NB4 (cell line): ENCODE measurements at regions not wholly inside any gene's neighbourhood (a gene's known extent, or its start where the extent isn't known, plus 50 kb on each side); places are given as distances from the start of the nearest gene placed in this dataset.

ENCODE experiments used
- CTCF ChIP-seq: IDR thresholded peaks from one replicate; pipeline ENCODE4 v1.5.1; 2012; ENCODE audit warnings: low read depth, low read length
- MYC ChIP-seq: IDR thresholded peaks from 2 replicates; pipeline ENCODE4 v1.6.1; 2011; ENCODE audit warnings: low read depth, low read length
- POLR2A ChIP-seq: IDR thresholded peaks from 2 replicates; pipeline ENCODE4 v1.6.1; 2011; ENCODE audit warnings: mild to moderate bottlenecking; ENCODE audit not compliant: insufficient read length; ENCODE audit errors: extremely low read depth

- no peak for TF ChIP-seq MYC
- TF ChIP-seq CTCF: peak; percentile 27
- TF ChIP-seq POLR2A: no peak
Observed at GRCh38 chr2:199606193-199606780, 148.5 kb upstream of the SATB2 start.
